ENCODE measurements at regions not wholly inside any gene's neighbourhood (a gene's known extent, or its start where the extent isn't known, plus 50 kb on each side); places are given as distances from the start of the nearest gene placed in this dataset.
"Not testable (repeated sequence)": the region's sequence is repeated elsewhere in the genome, so short reads cannot be mapped to it uniquely, and the experiment has no call there.

- no peaks in the 10 kb centered on the region for H3K36me3 ChIP-seq
- no peak for ATAC-seq (ENCODE audit: low FRiP score in 2 of 2)
- 50 to 58% methylated on average over 1 of the region's 1 CpG for WGBS, 2 donors
- no peak for TF ChIP-seq EP300 (IDR thresholded peaks at IDR 0.05)
- no peak for TF ChIP-seq POLR2AphosphoS5 (IDR thresholded peaks at IDR 0.05)
- no peak for TF ChIP-seq POLR2A (IDR thresholded peaks at IDR 0.05)
- TF ChIP-seq CTCF (IDR thresholded peaks at IDR 0.05) = no peak
- no peak overlapping the region for H3K27ac ChIP-seq
- no peaks in the 10 kb centered on the region for H3K4me1 ChIP-seq
- no peaks in the 10 kb centered on the region for H3K9me3 ChIP-seq
- no peak for DNase-seq
- H3K27me3 ChIP-seq = no peaks in the 10 kb centered on the region
- no peak overlapping the region for H3K4me3 ChIP-seq
Observed at GRCh38 chr1:190688096-190688495, 210.4 kb upstream of the BRINP3 start.

GRCh38 chr1:190698488-190698887 lies 220.8 kb upstream of the BRINP3 start:
- H3K9me3 ChIP-seq; H3K27me3 ChIP-seq; DNase-seq; H3K4me3 ChIP-seq; H3K36me3 ChIP-seq; ATAC-seq (ENCODE audit: low FRiP score in 2 of 2); H3K27ac ChIP-seq; H3K4me1 ChIP-seq: not testable (repeated sequence)
- WGBS, 2 donors = 72 to 86% methylated on average over 4 of the region's 4 CpGs

GRCh38 chr1:190699165-190699564 lies 221.5 kb upstream of the BRINP3 start:
- Histone ChIP-seq H3K4me1 (no peaks in the 10 kb centered on the region), H3K27ac (no peak overlapping the region), H3K4me3 (no peak overlapping the region), H3K27me3 (no peaks in the 10 kb centered on the region), H3K36me3 (no peaks in the 10 kb centered on the region), H3K9me3 (no peaks in the 10 kb centered on the region)
- no peak for DNase-seq
- ATAC-seq (ENCODE audit: low FRiP score in 2 of 2) = no peak
- TF ChIP-seq CTCF (IDR thresholded peaks at IDR 0.05) (no peak), POLR2A (IDR thresholded peaks at IDR 0.05) (no peak), POLR2AphosphoS5 (IDR thresholded peaks at IDR 0.05) (no peak), EP300 (IDR thresholded peaks at IDR 0.05) (no peak)
- 79 to 84% methylated on average over 3 of the region's 3 CpGs for WGBS, 2 donors

GRCh38 chr1:190708418-190709057 lies 230.9 kb upstream of the BRINP3 start:
- WGBS, 2 donors = 91% methylated on average over 4 of the region's 4 CpGs
- Histone ChIP-seq H3K4me1 (no peaks in the 10 kb centered on the region), H3K27me3 (no peaks in the 10 kb centered on the region), H3K36me3 (no peaks in the 10 kb centered on the region), H3K27ac (no peak overlapping the region), H3K9me3 (no peaks in the 10 kb centered on the region), H3K4me3 (no peak overlapping the region)
- ATAC-seq (ENCODE audit: low FRiP score in 2 of 2) = no peak
- DNase-seq = no peak
- TF ChIP-seq POLR2AphosphoS5 (IDR thresholded peaks at IDR 0.05) (no peak), CTCF (IDR thresholded peaks at IDR 0.05) (no peak), EP300 (IDR thresholded peaks at IDR 0.05) (no peak), POLR2A (IDR thresholded peaks at IDR 0.05) (no peak)

GRCh38 chr1:190711069-190711468 lies 233.4 kb upstream of the BRINP3 start:
- Histone ChIP-seq H3K4me1 (no peaks in the 10 kb centered on the region), H3K4me3 (no peak overlapping the region), H3K9me3 (no peaks in the 10 kb centered on the region), H3K36me3 (no peaks in the 10 kb centered on the region), H3K27ac (no peak overlapping the region), H3K27me3 (no peaks in the 10 kb centered on the region)
- ATAC-seq (ENCODE audit: low FRiP score in 2 of 2) (no peak), DNase-seq (no peak)
- no peak for TF ChIP-seq CTCF (IDR thresholded peaks at IDR 0.05)
- no peak for TF ChIP-seq EP300 (IDR thresholded peaks at IDR 0.05)
- no peak for TF ChIP-seq POLR2AphosphoS5 (IDR thresholded peaks at IDR 0.05)
- TF ChIP-seq POLR2A (IDR thresholded peaks at IDR 0.05) = no peak

All from upper lobe of left lung (tissue), 6 donors.